NB4 (cell line): ENCODE measurements at regions not wholly inside any gene's neighbourhood (a gene's known extent, or its start where the extent isn't known, plus 50 kb on each side); places are given as distances from the start of the nearest gene placed in this dataset.

Experiments
- CTCF ChIP-seq: IDR thresholded peaks from one replicate; pipeline ENCODE4 v1.5.1; 2012; ENCODE audit warnings: low read depth, low read length
- MAX ChIP-seq: IDR thresholded peaks from 2 replicates; pipeline ENCODE4 v1.6.1; 2011; ENCODE audit warnings: low read depth, low read length
- POLR2A ChIP-seq: IDR thresholded peaks from 2 replicates; pipeline ENCODE4 v1.6.1; 2011; ENCODE audit warnings: mild to moderate bottlenecking; ENCODE audit not compliant: insufficient read length; ENCODE audit errors: extremely low read depth

- TF ChIP-seq CTCF: no peak
- TF ChIP-seq MAX: no peak
- TF ChIP-seq POLR2A: no peak
Observed at GRCh38 chr2:198242093-198242492, 437.7 kb downstream of the PLCL1 start.
